Natural killer cell treated with Interleukin-12 subunit alpha and Interleukin-12 subunit beta and Interleukin-15 and Interleukin-18, amount 100 ng/mL, for 72 hours (primary cell): ENCODE measurements at regions not wholly inside any gene's neighbourhood (a gene's known extent, or its start where the extent isn't known, plus 50 kb on each side); places are given as distances from the start of the nearest gene placed in this dataset.
A peak's percentile ranks its signal among the peaks of the same experiment; 100 is the strongest.
"Not testable (repeated sequence)": the region's sequence is repeated elsewhere in the genome, so short reads cannot be mapped to it uniquely, and the experiment has no call there.

Experiments used
- ATAC-seq, 2 donors: fragments of 150-1000 bp; cut with Tn5 transposase in 1 of 2; sonication (Bioruptor Pico), chemical (Tn5 transposase) in 1 of 2; 2 replicates each; pipeline ENCODE4 v1.10.0; 2021
- DNase-seq: peaks from one replicate; pipeline ENCODE4 v3.0.0; 2022; ENCODE audit warnings: low spot score
- H3K27ac Mint-ChIP-seq, 2 donors: 1 replicate in 1 of 2; 2 replicates in 1 of 2; pipeline ENCODE4 v1.8.0; 2022; ENCODE audit warnings: mixed read lengths in 2 of 2, mild to moderate bottlenecking in 1 of 2, moderate library complexity in 1 of 2
- H3K27me3 Mint-ChIP-seq, 2 donors: 1 replicate in 1 of 2; 2 replicates in 1 of 2; pipeline ENCODE4 v1.8.0; 2022; ENCODE audit warnings: mixed read lengths in 2 of 2
- H3K36me3 Mint-ChIP-seq: one replicate; pipeline ENCODE4 v1.8.0; 2022; ENCODE audit warnings: mixed read lengths
- H3K4me1 Mint-ChIP-seq, 2 donors: 1 replicate in 1 of 2; 2 replicates in 1 of 2; pipeline ENCODE4 v1.8.0; 2022; ENCODE audit warnings: low read depth in 2 of 2, mixed read lengths in 2 of 2, mild to moderate bottlenecking in 1 of 2
- H3K4me3 Mint-ChIP-seq: one replicate; pipeline ENCODE4 v1.8.0; 2022; ENCODE audit warnings: mixed read lengths
- H3K9me3 Mint-ChIP-seq: 2 replicates; pipeline ENCODE4 v1.8.0; 2022; ENCODE audit warnings: mixed read lengths

- Mint-ChIP-seq H3K27me3 (no peaks in the 10 kb centered on the region), H3K36me3 (no peaks in the 10 kb centered on the region), H3K9me3 (no peaks in the 10 kb centered on the region), H3K27ac (no peak overlapping the region), H3K4me1 (no peaks in the 10 kb centered on the region), H3K4me3 (no peak overlapping the region)
- no peak for ATAC-seq
- DNase-seq: no peak
These were observed 297.4 kb upstream of the SGCG start for GRCh38 chr13:22883262-22883840.

- H3K27ac Mint-ChIP-seq: no peak overlapping the region
- H3K27me3 Mint-ChIP-seq: no peaks in the 10 kb centered on the region
- no peak overlapping the region for H3K4me3 Mint-ChIP-seq
- DNase-seq (no peak), ATAC-seq (no peak)
- H3K9me3 Mint-ChIP-seq: no peaks in the 10 kb centered on the region
- H3K36me3 Mint-ChIP-seq: no peaks in the 10 kb centered on the region
- H3K4me1 Mint-ChIP-seq: no peaks in the 10 kb centered on the region
These were observed 296.8 kb upstream of the SGCG start for GRCh38 chr13:22883956-22884355.

GRCh38 chr13:22886061-22886460 lies 294.7 kb upstream of the SGCG start:
- not testable (repeated sequence) for H3K36me3 Mint-ChIP-seq, H3K27me3 Mint-ChIP-seq, H3K4me1 Mint-ChIP-seq, H3K27ac Mint-ChIP-seq, H3K4me3 Mint-ChIP-seq, H3K9me3 Mint-ChIP-seq, DNase-seq, ATAC-seq

GRCh38 chr13:22889376-22889775 lies 291.4 kb upstream of the SGCG start:
- H3K4me3 Mint-ChIP-seq, H3K4me1 Mint-ChIP-seq, ATAC-seq, H3K36me3 Mint-ChIP-seq, DNase-seq, H3K27ac Mint-ChIP-seq, H3K9me3 Mint-ChIP-seq, H3K27me3 Mint-ChIP-seq: not testable (repeated sequence)

- Mint-ChIP-seq H3K4me3 (no peak overlapping the region), H3K27me3 (peaks cover 0 to 5% of the 10 kb centered on the region in 2 donors), H3K27ac (no peak overlapping the region), H3K4me1 (no peaks in the 10 kb centered on the region), H3K36me3 (no peaks in the 10 kb centered on the region), H3K9me3 (no peaks in the 10 kb centered on the region)
- no peak for ATAC-seq
- DNase-seq: no peak
These were observed 287.6 kb upstream of the SGCG start for GRCh38 chr13:22893204-22893603.

GRCh38 chr13:22893777-22894176 lies 287.0 kb upstream of the SGCG start:
- H3K36me3 Mint-ChIP-seq: no peaks in the 10 kb centered on the region
- H3K4me1 Mint-ChIP-seq: no peaks in the 10 kb centered on the region
- no peak for DNase-seq
- no peaks in the 10 kb centered on the region for H3K9me3 Mint-ChIP-seq
- H3K27ac Mint-ChIP-seq: no peak overlapping the region
- peaks cover 0 to 5% of the 10 kb centered on the region in 2 donors for H3K27me3 Mint-ChIP-seq
- no peak for ATAC-seq
- H3K4me3 Mint-ChIP-seq: no peak overlapping the region

- Mint-ChIP-seq H3K9me3 (no peaks in the 10 kb centered on the region), H3K4me1 (no peaks in the 10 kb centered on the region), H3K27me3 (peaks cover 0 to 5% of the 10 kb centered on the region in 2 donors), H3K36me3 (no peaks in the 10 kb centered on the region), H3K27ac (no peak overlapping the region), H3K4me3 (no peak overlapping the region)
- no peak for ATAC-seq
- DNase-seq: no peak
These were observed 283.0 kb upstream of the SGCG start for GRCh38 chr13:22897571-22898314.

- not testable (repeated sequence) for H3K36me3 Mint-ChIP-seq, H3K9me3 Mint-ChIP-seq
- peaks cover 0 to 14% of the 10 kb centered on the region in 2 donors for H3K27me3 Mint-ChIP-seq
These were observed 280.3 kb upstream of the SGCG start for GRCh38 chr13:22900416-22900951.

GRCh38 chr13:22903301-22903700 lies 277.5 kb upstream of the SGCG start:
- no peaks in the 10 kb centered on the region for H3K36me3 Mint-ChIP-seq
- no peaks in the 10 kb centered on the region for H3K4me1 Mint-ChIP-seq
- peaks cover 3% of the 10 kb centered on the region for H3K9me3 Mint-ChIP-seq
- no peak for DNase-seq
- H3K27me3 Mint-ChIP-seq: peaks cover 0 to 14% of the 10 kb centered on the region in 2 donors
- no peak for ATAC-seq
- H3K4me3 Mint-ChIP-seq: no peak overlapping the region
- no peak overlapping the region for H3K27ac Mint-ChIP-seq

More at GRCh38 chr13:22900416-22900951, 280.3 kb upstream of the SGCG start:
- H3K4me1 Mint-ChIP-seq, DNase-seq, H3K27ac Mint-ChIP-seq, ATAC-seq, H3K4me3 Mint-ChIP-seq: not testable (repeated sequence)

GRCh38 chr13:22903925-22904324 lies 276.9 kb upstream of the SGCG start:
- H3K9me3 Mint-ChIP-seq: peaks cover 3% of the 10 kb centered on the region

GRCh38 chr13:22915442-22916082 lies 265.2 kb upstream of the SGCG start:
- H3K27me3 Mint-ChIP-seq: peaks cover 13 to 57% of the 10 kb centered on the region in 2 donors
- H3K4me1 Mint-ChIP-seq: peaks cover 0 to 2% of the 10 kb centered on the region in 2 donors
- no peaks in the 10 kb centered on the region for H3K36me3 Mint-ChIP-seq
- no peak overlapping the region for H3K4me3 Mint-ChIP-seq
- no peak overlapping the region for H3K27ac Mint-ChIP-seq
- peaks cover 6% of the 10 kb centered on the region for H3K9me3 Mint-ChIP-seq
- DNase-seq: no peak
- peak; percentile 43 to 70 for ATAC-seq

More at GRCh38 chr13:22903925-22904324, 276.9 kb upstream of the SGCG start:
- Mint-ChIP-seq H3K4me1 (no peaks in the 10 kb centered on the region), H3K27ac (no peak overlapping the region), H3K4me3 (no peak overlapping the region), H3K36me3 (no peaks in the 10 kb centered on the region), H3K27me3 (peaks cover 0 to 20% of the 10 kb centered on the region in 2 donors)
- ATAC-seq (no peak), DNase-seq (no peak)

GRCh38 chr13:22916276-22916675 lies 264.5 kb upstream of the SGCG start:
- not testable (repeated sequence) for H3K9me3 Mint-ChIP-seq, H3K4me1 Mint-ChIP-seq, DNase-seq, H3K4me3 Mint-ChIP-seq, H3K36me3 Mint-ChIP-seq, H3K27ac Mint-ChIP-seq, ATAC-seq
- H3K27me3 Mint-ChIP-seq: peaks cover 13 to 57% of the 10 kb centered on the region in 2 donors

GRCh38 chr13:22925881-22926747 lies 254.7 kb upstream of the SGCG start:
- peaks cover 4 to 7% of the 10 kb centered on the region in 2 donors for H3K4me1 Mint-ChIP-seq
- H3K27me3 Mint-ChIP-seq: peaks cover 17 to 33% of the 10 kb centered on the region in 2 donors
- H3K9me3 Mint-ChIP-seq: no peaks in the 10 kb centered on the region
- H3K4me3 Mint-ChIP-seq: peak overlapping the region; percentile 57
- H3K27ac Mint-ChIP-seq: no peak overlapping the region
- peak; percentile 19 to 55 for ATAC-seq
- DNase-seq: no peak
- H3K36me3 Mint-ChIP-seq: no peaks in the 10 kb centered on the region
